H7 (cell line): ENCODE measurements at regions not wholly inside any gene's neighbourhood (a gene's known extent, or its start where the extent isn't known, plus 50 kb on each side); places are given as distances from the start of the nearest gene placed in this dataset.
A peak's percentile ranks its signal among the peaks of the same experiment; 100 is the strongest.

Experiments used
- DNase-seq: peaks from one replicate; pipeline ENCODE4 v3.0.0; 2012
- H3K27me3 ChIP-seq: 2 replicates; pipeline ENCODE4 v1.6.0; 2011; ENCODE audit warnings: mild to moderate bottlenecking, low read length; ENCODE audit not compliant: control insufficient read depth, insufficient read depth
- H3K36me3 ChIP-seq: replicated peaks from 2 replicates; pipeline ENCODE4 v1.5.1; 2011; ENCODE audit warnings: low read length; ENCODE audit not compliant: control insufficient read depth, insufficient read depth
- H3K4me3 ChIP-seq: 2 replicates; pipeline ENCODE4 v1.5.1; 2011; ENCODE audit warnings: low read depth, mild to moderate bottlenecking, control low read depth, low read length, moderate library complexity; ENCODE audit not compliant: insufficient read depth

GRCh38 chr17:5794881-5795506 lies 210.7 kb upstream of the NLRP1 start:
- no peaks in the 10 kb centered on the region for H3K36me3 ChIP-seq
- H3K27me3 ChIP-seq = no peaks in the 10 kb centered on the region
- no peak overlapping the region for H3K4me3 ChIP-seq
- no peak for DNase-seq

DNA sequence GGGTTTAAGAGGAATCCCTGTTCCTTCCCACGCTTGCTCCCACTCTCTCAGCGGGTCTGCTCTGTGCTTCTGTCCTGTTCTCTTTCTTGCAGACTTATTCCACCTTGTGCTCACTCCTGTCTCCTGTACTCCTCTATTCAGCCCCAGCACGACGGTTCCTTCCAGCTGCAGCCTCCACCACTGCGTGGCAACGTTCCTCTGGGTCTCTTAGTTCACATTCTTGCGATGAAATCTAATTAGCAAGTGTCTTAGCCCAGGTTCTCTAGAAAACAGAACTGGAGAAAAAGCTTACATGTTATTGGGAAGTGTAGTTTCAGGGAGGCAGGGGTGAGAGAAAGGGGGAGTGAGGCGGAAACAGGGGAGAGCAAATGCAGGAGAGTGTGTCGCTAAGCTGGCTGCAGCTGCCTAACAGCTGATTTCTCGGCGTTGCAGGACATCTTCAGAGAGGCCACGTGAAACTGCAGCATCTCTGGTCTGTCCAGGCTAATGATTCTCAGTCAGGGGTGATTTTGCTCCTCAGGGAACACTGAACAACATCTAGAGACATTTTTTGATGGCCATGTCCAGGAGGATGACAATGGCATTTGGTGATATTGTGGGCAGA lies 213.2 kb upstream of the NLRP1 start:
- Histone ChIP-seq H3K36me3 (no peaks in the 10 kb centered on the region), H3K27me3 (no peaks in the 10 kb centered on the region), H3K4me3 (no peak overlapping the region)
- no peak for DNase-seq

DNA sequence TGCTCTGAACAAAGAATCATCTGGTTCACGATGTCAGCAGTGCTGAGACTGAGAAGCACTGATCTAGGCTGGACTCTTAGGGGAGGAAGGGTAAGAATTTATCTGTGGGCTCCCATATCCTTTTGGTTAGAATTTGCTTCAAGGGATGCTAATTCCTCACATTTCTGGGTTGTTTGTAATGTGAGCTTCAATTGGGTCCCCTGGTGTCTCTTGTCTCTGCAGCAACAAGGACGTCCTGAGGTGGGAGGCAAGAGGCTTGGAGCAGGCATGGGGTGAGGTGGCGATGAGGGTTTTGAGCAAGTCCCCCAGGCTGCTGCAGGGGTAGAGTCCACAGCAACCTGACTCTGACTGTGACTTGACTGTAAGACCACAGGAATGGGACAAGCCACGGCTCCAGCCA lies 213.8 kb upstream of the NLRP1 start:
- H3K36me3 ChIP-seq = no peaks in the 10 kb centered on the region
- DNase-seq = no peak
- H3K27me3 ChIP-seq = no peaks in the 10 kb centered on the region
- no peak overlapping the region for H3K4me3 ChIP-seq

DNA sequence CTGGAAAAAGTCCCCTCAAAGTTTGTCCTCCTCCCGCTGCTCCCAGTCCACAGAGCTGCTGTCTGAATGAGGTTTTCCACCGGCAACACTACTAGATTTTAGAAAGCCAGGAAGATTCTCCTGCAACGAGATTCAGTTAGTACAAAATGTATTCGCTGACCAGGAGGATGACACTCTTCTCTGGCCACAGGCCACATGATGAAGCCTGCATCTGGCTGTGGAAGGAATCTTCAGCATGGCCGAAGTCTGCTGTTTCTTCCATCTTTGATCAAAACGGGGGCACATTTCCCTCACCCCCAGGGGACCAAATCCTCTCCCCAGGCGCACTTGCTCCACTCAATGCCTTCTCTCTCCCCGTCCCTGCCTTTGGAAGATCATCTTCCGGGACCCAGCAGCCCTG lies 215.8 kb upstream of the NLRP1 start:
- Histone ChIP-seq H3K4me3 (no peak overlapping the region), H3K36me3 (no peaks in the 10 kb centered on the region), H3K27me3 (no peaks in the 10 kb centered on the region)
- DNase-seq = no peak

GRCh38 chr17:5800646-5801045 lies 216.3 kb upstream of the NLRP1 start:
- Histone ChIP-seq H3K4me3 (no peak overlapping the region), H3K27me3 (no peaks in the 10 kb centered on the region), H3K36me3 (no peaks in the 10 kb centered on the region)
- DNase-seq = no peak

DNA sequence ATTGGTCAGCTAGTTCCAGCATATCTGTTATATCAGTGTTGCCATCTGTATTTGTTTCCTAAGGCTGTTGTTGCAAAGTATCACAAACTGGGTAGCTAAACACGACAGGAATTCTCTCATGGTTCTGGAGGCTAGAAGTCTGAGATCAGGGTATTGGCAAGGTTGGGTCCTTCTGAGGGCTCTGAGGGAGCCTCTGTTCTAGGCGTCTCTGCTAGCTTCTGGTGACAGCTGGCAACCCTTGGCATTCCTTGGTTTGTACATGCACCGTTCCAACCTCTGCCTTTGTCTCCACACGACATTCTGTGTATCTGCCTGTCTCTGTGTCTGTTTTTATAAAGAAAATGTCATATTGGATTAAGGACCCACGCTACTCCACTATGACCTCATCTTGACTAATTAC lies 219.9 kb upstream of the NLRP1 start:
- H3K36me3 ChIP-seq = no peaks in the 10 kb centered on the region
- no peaks in the 10 kb centered on the region for H3K27me3 ChIP-seq
- no peak overlapping the region for H3K4me3 ChIP-seq
- DNase-seq = no peak

GRCh38 chr17:5809056-5809455 lies 224.7 kb upstream of the NLRP1 start:
- H3K36me3 ChIP-seq = no peaks in the 10 kb centered on the region
- no peaks in the 10 kb centered on the region for H3K27me3 ChIP-seq
- no peak overlapping the region for H3K4me3 ChIP-seq
- DNase-seq = no peak

- no peak overlapping the region for H3K4me3 ChIP-seq
- no peaks in the 10 kb centered on the region for H3K27me3 ChIP-seq
- DNase-seq = no peak
- no peaks in the 10 kb centered on the region for H3K36me3 ChIP-seq
Measured at GRCh38 chr17:5809580-5810188, 225.4 kb upstream of the NLRP1 start.

GRCh38 chr17:5812590-5812989 lies 228.3 kb upstream of the NLRP1 start:
- no peaks in the 10 kb centered on the region for H3K36me3 ChIP-seq
- no peak overlapping the region for H3K4me3 ChIP-seq
- no peaks in the 10 kb centered on the region for H3K27me3 ChIP-seq
- DNase-seq = no peak

DNA sequence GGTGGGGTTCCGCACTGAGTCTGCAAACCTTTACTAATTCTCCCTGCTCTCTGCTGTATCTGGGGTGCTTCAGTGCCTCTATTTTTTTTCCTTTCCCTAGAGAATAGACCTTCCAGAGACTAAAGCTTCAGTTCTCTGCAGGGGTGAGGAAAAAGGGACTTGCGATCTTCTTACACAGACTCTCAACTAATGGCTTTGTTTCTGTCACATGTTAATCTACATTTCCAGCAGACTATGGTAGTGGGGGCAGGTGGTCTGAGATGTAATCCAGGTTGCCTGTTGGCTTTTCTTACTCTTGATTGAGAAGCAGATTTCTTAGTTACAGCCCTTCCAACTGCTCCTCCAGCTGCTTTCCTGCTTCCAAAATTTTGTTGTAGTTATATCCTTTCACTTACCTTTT lies 229.0 kb upstream of the NLRP1 start:
- Histone ChIP-seq H3K36me3 (no peaks in the 10 kb centered on the region), H3K27me3 (no peaks in the 10 kb centered on the region), H3K4me3 (no peak overlapping the region)
- DNase-seq = peak; percentile 55

- Histone ChIP-seq H3K4me3 (no peak overlapping the region), H3K27me3 (no peaks in the 10 kb centered on the region), H3K36me3 (no peaks in the 10 kb centered on the region)
- no peak for DNase-seq
Measured at GRCh38 chr17:5815396-5815795, 231.1 kb upstream of the NLRP1 start.

- DNase-seq = no peak
Measured at GRCh38 chr17:5816491-5817070, 232.3 kb upstream of the NLRP1 start.

GRCh38 chr17:5817475-5818395 lies 233.4 kb upstream of the NLRP1 start:
- no peak for DNase-seq
- Histone ChIP-seq H3K27me3 (no peaks in the 10 kb centered on the region), H3K36me3 (no peaks in the 10 kb centered on the region), H3K4me3 (no peak overlapping the region)

More at GRCh38 chr17:5816491-5817070, 232.3 kb upstream of the NLRP1 start:
- Histone ChIP-seq H3K36me3 (no peaks in the 10 kb centered on the region), H3K4me3 (no peak overlapping the region), H3K27me3 (no peaks in the 10 kb centered on the region)

GRCh38 chr17:5819396-5819795 lies 235.1 kb upstream of the NLRP1 start:
- no peak for DNase-seq

More at GRCh38 chr17:5819396-5819795, 235.1 kb upstream of the NLRP1 start:
- no peaks in the 10 kb centered on the region for H3K27me3 ChIP-seq
- no peaks in the 10 kb centered on the region for H3K36me3 ChIP-seq
- H3K4me3 ChIP-seq = no peak overlapping the region
